ENCODE measurements at regions not wholly inside any gene's neighbourhood (a gene's known extent, or its start where the extent isn't known, plus 50 kb on each side); places are given as distances from the start of the nearest gene placed in this dataset.
"Not testable (repeated sequence)": the region's sequence is repeated elsewhere in the genome, so short reads cannot be mapped to it uniquely, and the experiment has no call there.

DNA sequence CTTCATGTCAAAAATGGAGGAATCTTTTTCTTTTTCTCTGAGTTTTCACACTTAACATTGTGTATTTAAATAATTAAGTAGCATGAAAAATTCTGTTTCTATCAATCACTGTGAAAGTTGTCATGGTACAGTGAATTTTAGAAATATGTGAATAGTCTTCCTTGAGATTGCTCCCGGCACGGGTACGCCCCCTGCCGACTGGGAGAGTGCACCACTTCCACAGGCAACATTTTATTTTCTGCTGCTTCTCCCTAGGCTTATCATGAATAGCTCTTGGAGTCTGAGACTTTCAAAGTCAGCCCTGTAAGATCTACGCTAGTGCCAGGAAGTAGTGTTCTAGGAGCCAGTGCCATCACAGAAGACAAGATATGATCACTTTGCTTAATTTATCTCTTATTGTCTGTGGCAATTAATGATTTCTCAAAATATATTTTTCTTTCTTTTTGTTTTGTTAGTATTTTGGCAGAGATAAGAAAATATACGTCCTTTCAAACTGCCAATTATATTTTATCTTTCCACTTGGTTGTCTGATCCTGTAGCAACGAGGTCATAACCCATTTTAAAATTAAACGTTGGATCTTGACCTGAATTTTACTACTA lies 763.8 kb upstream of the AADAT start:
- peak in 1 of 4 donors; percentile 8 for DNase-seq (ENCODE audit: low read depth in 4 of 4, low spot score in 2 of 4)

DNA sequence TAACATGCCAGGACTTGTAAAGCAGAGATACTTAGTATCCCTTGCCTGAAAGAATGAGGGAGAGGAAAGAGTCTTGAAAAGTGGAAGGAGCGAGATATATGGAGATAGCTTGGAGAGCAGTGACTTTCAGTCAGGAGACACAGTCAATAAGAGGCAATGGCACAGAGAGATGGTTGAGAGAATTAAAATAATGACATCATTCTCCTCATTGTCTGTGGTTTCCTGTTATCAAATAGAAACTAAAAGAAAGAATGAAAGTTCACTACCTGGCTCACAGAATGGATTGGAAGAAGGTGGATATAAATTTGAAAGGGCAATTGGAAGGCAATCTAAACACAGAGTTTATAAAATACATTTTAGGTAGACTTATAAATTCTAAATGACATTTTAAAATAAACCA lies 760.2 kb upstream of the AADAT start:
- no peak for DNase-seq (ENCODE audit: low read depth in 4 of 4, low spot score in 2 of 4)

DNA sequence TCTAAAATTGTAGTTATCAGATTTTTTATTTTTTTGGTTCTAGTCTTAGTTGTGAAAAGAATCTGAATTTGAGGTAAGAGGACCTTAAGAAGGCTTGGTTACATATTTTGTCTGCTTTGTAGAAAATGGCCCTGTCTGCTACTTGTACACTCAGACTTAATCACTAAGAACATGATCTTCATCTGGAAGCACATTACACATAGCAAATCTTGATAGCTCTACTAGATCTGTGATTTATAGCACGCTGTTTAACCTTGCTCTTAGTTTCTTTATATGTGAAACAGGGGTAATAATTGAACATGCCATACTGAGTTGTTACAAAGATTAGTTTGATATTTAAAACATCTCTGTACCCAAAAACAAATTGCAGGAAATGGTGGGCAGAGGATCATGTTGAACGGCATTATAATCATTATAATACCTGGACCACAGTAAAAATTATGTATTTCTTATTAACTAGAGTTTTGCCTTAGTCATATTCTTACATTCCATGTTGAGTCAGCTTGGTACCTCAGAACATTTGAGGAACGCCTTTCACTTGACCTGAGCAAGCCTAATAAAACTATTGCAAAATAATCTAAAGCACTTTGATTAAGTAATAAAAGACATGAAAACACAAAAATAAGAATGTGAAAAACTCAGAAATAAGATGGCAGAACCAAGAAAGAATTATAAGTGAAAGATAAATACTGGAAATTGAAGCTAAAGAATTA lies 738.0 kb upstream of the AADAT start:
- DNase-seq (ENCODE audit: low read depth in 4 of 4, low spot score in 2 of 4) = no peak

DNA sequence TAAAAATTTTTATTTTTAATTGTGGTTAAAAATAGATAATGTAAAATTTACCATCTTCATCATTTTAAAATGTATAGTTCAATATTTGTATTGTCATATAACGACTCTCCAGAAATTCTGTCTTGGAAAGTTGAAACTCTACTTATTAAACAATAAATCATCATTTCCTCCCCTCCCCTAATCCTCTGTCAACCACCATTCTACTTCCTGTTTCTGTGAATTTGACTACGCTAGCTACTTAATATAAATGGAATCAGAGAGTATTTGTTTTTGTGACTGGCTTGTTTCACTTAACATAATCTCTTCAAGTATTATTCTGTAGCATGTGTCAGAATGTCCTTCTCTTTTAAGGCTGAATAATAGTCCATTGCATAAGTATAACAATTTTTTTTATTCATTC lies 729.0 kb upstream of the AADAT start:
- no peak for DNase-seq (ENCODE audit: low read depth in 4 of 4, low spot score in 2 of 4)

DNA sequence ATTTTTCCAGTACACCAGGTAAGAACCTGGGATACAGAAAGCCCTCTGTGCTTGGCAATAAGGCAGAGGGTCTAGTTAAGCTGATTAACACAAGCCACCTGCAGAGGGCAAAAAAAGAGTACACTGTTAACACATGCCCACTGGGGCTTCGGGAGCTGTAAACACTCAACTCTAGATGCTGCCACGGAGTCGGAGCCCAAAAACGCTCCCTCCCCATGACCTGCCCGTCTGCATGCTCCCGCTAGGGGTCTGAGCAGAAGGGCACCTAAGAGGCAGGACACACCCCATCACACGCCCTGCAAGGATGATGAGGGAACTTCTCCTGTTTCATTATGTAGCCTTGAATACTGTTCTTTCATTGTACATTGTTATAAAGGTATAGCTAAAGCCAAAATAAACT lies 715.6 kb upstream of the AADAT start:
- DNase-seq (ENCODE audit: low read depth in 4 of 4, low spot score in 2 of 4) = no peak

DNA sequence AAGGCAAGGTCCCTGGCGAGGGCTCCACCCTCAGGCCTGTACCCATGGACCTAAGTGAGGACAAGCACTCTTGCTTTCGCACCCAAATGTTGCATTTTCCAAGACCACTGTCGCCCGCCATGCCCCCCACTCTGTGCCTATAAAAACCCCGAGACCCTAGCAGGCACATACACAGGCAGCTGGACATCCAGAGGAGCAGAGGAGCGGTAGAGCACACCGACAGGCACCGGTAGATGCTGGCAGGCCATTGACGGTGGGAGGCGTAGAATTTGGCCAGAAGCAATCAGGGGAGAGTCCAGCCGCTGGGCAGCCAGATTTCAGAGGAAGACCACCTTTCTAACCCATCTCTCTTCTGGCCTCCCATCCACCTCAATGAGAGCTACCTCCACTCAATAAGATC lies 715.2 kb upstream of the AADAT start:
- DNase-seq (ENCODE audit: low read depth in 4 of 4, low spot score in 2 of 4) = no peak

DNA sequence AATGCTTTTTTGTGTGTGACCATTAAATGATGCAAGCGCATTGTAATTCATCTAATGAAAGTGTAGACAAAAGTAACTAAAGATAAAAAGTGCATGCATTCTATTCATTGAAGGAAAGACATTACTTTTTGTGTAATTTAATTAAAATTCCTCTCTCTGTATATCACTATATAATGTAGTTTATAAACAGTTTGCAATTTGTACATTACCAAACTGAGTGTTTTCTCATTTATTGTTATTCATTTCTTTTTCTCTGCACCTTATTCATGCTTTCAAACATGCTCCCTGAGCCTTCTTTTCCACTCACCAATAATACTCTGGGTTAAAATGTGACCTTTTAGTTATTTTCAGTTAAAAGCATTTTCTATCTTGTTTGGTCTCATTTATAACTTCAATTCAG lies 713.7 kb upstream of the AADAT start:
- no peak for DNase-seq (ENCODE audit: low read depth in 4 of 4, low spot score in 2 of 4)

DNA sequence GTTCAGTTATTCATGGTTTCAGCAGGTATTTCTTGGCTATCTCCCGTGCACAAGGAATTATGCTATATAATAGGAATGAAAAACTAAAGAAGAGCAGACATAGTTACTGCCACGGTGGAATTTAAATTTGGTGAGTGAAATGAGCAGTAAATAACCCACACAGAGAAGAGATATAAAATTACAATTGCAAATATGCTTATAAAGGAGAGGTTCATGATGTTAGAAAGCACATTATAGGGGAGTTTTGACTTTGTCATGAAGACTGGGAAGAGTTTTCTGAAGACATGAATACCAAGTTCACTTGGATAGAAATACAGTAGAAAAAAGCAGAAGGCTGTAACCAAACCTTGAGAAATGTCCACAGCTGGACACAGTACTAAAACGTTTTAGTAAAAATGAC lies 712.0 kb upstream of the AADAT start:
- DNase-seq (ENCODE audit: low read depth in 4 of 4, low spot score in 2 of 4) = no peak

DNA sequence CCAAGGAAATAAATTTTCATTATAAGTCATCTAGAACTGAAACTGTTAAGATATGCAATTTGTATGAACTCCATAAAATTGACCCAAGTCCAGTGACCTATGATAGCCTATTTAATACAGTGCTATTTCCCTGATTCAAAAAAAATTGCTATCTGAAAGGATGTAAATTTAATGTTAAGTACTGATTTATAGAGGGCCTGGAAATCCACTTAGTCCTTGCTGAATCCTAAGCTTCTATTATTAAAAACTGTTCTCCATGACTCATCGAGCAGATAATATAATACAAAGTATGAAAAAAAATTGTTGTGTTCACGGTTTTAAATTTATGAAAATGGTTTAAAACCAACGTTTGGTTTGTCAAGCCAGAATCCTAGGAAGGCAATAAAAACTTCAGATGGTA lies 704.8 kb upstream of the AADAT start:
- DNase-seq (ENCODE audit: low read depth in 4 of 4, low spot score in 2 of 4) = no peak

DNA sequence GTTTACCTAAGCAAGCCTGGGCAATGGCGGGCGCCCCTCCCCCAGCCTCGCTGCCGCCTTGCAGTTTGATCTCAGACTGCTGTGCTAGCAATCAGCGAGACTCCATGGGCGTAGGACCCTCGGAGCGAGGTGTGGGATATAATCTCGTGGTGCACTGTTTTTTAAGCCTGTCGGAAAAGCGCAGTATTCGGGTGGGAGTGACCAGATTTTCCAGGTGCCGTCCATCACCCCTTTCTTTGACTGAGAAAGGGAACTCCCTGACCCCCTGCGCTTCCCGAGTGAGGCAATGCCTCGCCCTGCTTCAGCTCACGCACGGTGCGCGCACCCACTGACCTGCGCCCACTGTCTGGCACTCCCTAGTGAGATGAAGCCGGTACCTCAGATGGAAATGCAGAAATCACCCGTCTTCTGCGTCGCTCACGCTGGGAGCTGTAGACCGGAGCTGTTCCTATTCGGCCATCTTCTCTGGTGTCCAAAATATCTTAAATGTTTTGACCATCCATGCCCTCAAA lies 698.8 kb upstream of the AADAT start:
- not testable (repeated sequence) for DNase-seq (ENCODE audit: low read depth in 4 of 4, low spot score in 2 of 4)

DNA sequence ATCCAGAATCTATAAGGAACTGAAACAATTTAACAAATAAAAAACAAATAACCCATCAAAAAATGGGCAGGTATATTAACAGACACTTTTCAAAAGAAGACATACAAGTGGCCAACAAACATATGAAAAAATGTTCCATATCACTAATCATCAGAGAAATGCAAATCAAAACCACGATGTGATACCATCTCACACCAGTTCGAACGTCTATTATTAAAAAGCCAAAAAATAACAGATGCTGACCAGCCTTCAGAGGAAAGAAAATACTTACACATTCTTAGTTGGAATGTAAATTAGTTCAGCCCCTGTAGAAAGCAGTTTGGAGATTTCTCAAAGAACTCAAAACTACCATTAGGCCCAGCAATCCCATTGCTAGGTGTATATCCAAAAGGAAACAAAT lies 687.9 kb upstream of the AADAT start:
- no peak for DNase-seq (ENCODE audit: low read depth in 4 of 4, low spot score in 2 of 4)

DNA sequence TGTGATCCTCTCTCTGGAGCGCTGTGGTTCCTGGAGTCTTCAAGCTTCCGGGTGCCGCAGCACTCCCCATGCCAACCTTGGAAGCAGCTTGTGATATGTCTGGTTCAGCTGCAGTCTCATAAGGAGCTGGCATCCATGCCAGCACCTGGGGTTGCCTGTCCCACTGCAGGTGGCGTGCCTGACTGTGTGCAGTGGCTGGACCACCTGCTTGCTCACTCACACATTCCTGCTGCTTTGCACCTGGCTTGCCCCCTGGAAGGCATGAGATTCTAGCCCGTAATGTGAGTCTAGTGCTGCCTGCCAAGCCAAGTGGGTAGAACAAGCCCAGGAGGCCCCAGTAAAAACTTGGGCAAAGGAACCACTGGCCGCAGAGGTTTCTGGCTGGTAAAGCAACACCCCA lies 687.2 kb upstream of the AADAT start:
- DNase-seq (ENCODE audit: low read depth in 4 of 4, low spot score in 2 of 4) = no peak

DNA sequence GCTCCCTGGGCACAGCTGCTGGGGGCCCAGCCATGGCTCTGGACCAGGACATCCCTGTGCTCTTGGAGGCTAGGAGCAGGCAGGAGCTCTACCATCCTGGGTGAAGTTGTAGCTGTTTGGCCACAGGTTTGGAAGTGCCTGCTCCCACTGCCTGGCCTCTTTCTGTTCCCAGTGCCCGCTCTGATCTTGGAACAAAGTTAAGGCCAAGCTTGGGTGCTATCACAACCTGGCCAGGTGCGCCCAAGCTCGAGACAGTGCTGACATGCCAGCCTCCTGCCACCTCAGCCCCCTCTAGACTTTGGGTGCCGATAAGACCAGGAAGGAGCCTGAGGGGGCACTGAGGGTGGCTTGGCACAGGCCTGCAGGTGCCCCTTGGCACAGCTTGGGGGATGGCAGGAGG lies 686.1 kb upstream of the AADAT start:
- no peak for DNase-seq (ENCODE audit: low read depth in 4 of 4, low spot score in 2 of 4)

DNA sequence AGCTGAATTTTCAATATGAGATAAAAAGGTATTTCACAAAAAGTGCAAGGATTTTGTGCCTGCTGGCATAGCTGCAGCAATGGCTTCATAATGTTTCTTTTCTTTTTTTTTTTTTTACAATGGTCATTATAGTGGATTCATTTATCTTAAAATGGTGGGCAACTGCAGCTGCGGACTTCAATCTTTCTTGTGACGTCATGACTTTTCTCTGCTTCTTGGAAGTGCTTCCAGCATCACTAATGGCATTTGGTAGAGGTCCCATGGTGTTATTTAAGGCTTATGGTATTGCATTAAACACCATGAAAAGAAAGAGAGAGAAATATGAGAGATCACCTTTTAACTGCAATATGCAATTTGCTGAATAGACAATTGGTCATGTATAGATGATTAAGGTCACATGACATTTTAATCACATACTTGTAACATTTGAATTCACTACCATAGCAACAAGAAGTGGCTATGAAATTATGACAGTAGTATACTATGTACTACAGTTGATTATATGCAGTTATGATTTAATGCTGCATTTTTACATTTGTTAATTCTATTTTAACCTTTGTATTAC lies 684.0 kb upstream of the AADAT start:
- no peak for DNase-seq (ENCODE audit: low read depth in 4 of 4, low spot score in 2 of 4)

DNA sequence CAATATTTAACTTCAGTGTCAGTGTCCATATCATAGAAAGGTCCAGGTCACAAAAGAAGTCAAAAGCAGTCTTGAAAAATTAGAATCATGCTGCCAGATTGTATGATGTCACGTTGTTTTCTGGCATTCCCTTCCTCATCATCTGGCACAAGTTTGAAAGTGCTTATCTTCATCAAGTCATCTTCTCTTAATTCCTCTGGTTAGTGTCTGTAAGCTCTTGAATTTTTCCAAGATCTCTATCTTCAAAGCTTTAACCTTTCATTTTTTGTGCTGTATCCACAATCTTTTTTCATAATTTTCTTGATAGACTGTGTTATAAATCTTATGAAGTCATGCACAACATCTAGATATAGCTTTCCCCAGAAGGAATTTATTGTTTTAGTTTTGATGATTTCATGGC lies 682.7 kb upstream of the AADAT start:
- DNase-seq (ENCODE audit: low read depth in 4 of 4, low spot score in 2 of 4) = no peak

DNA sequence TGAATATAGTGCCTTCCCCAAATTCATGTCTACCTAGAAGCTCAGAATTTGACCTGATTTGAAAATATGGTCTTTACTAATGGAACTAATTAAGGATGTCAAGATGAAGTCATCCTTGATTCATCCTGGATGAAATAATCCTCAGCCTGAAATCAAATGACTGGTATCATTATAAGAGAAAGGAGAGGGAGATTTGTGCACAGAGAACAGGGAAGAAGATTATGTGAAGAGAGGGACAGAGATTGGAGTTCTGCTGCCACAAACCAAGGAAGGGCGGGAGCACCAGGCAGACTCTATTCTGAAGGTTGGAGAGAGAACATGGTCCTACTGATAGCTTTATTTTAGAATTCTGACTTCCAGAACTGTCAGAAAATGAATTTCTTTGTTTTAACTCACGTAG lies 680.9 kb upstream of the AADAT start:
- DNase-seq (ENCODE audit: low read depth in 4 of 4, low spot score in 2 of 4) = no peak

DNA sequence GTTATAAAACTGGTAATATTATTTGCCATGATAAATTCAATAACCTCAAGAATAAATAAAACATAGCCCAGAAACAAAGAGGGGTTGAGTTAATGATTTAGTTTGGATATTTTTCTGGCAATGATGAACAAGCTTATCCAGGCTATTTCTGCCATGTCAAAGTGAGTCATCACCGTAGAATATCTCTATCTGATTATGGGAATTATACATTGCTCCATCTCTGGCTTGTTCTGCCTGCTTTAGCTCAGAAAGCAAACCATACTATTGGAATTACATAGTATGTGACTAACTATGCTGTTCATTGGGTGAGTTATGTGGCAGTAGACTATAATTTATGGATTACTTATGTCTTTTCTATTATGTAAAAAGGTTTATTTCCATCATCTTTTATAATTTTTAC lies 680.1 kb upstream of the AADAT start:
- no peak for DNase-seq (ENCODE audit: low read depth in 4 of 4, low spot score in 2 of 4)

DNA sequence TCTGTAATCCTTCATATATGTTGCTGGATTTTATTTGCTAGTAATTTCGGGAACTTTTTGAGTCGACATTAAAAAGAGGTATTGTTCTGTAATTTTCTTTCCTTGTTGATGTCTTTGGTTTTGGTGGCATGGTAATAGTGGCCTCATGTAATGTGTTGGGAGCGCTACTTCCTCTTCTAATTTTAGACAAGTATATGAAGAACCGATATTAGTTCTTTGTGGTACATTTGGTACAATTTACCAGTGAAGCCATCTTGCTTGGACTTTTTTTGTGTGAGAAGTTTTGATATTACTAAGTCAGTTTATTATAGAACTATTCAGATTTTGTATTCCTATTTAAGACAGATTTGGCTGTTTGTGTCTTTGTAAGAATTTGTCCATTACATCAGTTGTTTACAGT lies 669.2 kb upstream of the AADAT start:
- no peak for DNase-seq (ENCODE audit: low read depth in 4 of 4, low spot score in 2 of 4)

DNA sequence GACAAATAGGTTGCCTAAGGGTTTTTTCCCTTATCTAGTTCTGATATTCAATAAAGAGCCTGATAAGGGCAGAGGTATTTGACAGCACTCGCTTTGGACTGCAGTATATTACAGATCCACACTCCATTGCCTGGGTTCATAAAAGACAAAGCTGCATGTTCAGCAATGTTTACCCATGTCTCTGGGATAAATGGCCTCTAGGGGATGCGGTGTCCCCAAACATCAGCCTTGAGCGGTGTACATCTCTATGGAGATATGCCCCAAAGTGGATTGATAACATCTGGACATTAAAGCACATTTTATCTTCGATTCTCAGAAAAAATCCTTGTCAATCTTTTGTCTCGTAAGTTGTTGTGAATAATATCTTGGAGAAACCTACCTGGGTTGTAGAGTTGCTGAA lies 660.8 kb upstream of the AADAT start:
- DNase-seq (ENCODE audit: low read depth in 4 of 4, low spot score in 2 of 4) = no peak

DNA sequence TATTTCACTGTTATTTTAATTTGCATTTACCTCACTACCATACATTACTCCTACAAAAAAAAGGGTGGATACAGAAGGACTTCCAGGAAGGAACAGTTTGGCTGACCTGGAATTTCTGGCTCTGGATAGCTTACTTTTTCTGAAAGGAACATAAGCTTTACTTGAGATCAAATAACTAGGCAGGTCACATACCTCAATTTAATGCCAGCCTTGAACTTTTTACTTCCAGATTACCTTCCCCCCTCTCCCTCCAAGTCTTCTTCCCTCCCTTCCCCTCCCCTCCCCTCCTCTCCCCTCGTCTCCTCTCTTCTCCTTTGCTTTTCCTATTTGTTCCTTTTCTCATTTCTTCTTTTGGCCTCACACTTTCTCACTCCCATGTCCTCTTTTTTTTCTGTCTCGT lies 659.2 kb upstream of the AADAT start:
- DNase-seq (ENCODE audit: low read depth in 4 of 4, low spot score in 2 of 4) = no peak

DNA sequence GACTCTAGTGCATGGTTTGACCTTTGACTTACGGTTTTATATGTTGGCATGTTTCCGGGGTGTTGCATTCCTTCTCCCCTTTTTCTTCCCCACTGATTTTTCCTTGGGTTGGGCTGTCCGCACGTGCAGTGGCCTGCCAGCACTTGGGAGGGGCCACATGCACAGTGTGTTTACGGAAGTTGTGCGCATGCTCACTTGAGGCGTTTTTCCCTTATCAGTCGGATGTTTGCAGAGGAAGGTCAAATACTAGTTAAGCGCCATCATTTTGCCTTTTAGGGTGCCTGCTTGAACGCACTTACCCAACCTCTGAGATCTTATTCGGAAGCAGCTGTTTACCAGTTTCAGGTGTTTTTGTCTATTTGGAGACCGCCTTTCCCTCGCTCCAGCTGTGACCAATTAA lies 653.9 kb upstream of the AADAT start:
- no peak for DNase-seq (ENCODE audit: low read depth in 4 of 4, low spot score in 2 of 4)

DNA sequence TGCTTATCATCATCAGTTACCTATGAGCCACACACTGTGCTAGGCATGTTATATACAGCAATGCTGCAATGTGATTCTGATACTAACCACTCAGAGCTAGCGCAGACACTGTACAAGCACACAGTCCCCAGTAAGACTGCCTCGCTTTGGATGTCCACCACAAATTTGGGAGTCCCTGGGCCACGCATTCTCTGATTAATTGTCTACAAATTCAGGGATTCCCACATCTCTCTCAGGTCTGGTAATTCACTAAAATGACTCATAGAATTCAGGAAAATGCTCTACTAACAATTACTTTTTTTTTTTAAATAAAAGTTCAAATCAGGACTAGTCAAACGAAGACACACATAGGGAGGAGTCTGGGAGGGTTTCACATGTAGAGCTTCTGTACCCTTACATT lies 652.1 kb upstream of the AADAT start:
- DNase-seq (ENCODE audit: low read depth in 4 of 4, low spot score in 2 of 4) = no peak

All from left renal cortex interstitium (tissue), 4 donors.